Type B pancreatic cell (in vitro differentiated cells): ENCODE measurements at regions not wholly inside any gene's neighbourhood (a gene's known extent, or its start where the extent isn't known, plus 50 kb on each side); places are given as distances from the start of the nearest gene placed in this dataset.

Experiments
- DNase-seq: peaks from one replicate; pipeline ENCODE4 v3.0.0; 2021; ENCODE audit warnings: mixed read lengths; ENCODE audit not compliant: unreplicated experiment; ENCODE audit errors: extremely low spot score
- H3K27ac Mint-ChIP-seq: 2 replicates; pipeline ENCODE4 v1.8.0; 2021; ENCODE audit warnings: mild to moderate bottlenecking, mixed read lengths
- H3K27me3 Mint-ChIP-seq: 2 replicates; pipeline ENCODE4 v1.8.0; 2021; ENCODE audit warnings: mixed read lengths
- H3K36me3 Mint-ChIP-seq: 2 replicates; pipeline ENCODE4 v1.8.0; 2021; ENCODE audit warnings: mixed read lengths
- H3K4me1 Mint-ChIP-seq: one replicate; pipeline ENCODE4 v1.8.0; 2021; ENCODE audit warnings: mixed read lengths; ENCODE audit not compliant: unreplicated experiment
- H3K4me3 Mint-ChIP-seq: 2 replicates; pipeline ENCODE4 v1.8.0; 2021; ENCODE audit warnings: mild to moderate bottlenecking, mixed read lengths
- H3K9me3 Mint-ChIP-seq: 2 replicates; pipeline ENCODE4 v1.8.0; 2021; ENCODE audit warnings: mixed read lengths
- TF ChIP-seq, protein P1 (sequence below): fragments of 200-600 bp; sonication (generic); conservative IDR thresholded peaks from 2 replicates; pipeline ENCODE4 v1.5.0; 2021; ENCODE audit warnings: antibody characterized with exemption, mild to moderate bottlenecking

DNA sequence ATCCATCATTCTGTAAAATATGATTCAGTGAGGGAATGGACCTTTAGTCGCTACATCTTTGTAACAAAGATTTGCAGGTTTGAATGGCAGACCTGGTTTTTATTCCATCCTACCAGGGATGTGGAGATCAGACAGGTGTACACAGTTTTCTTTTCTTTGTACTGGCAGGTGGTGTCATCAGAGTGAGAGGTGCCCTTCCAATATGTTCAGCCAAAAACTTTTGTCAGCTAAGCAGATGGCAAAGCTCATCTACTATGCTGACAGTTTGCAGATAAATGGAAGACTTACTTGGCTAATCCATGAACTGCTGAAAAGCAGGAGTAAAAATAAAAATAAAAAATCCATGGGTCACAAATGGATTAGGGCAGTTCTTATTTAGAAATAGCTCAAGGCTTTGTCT, 185.5 kb upstream of the DOK6 start:
- no peaks in the 10 kb centered on the region for H3K9me3 Mint-ChIP-seq
- TF ChIP-seq, protein P1, sequence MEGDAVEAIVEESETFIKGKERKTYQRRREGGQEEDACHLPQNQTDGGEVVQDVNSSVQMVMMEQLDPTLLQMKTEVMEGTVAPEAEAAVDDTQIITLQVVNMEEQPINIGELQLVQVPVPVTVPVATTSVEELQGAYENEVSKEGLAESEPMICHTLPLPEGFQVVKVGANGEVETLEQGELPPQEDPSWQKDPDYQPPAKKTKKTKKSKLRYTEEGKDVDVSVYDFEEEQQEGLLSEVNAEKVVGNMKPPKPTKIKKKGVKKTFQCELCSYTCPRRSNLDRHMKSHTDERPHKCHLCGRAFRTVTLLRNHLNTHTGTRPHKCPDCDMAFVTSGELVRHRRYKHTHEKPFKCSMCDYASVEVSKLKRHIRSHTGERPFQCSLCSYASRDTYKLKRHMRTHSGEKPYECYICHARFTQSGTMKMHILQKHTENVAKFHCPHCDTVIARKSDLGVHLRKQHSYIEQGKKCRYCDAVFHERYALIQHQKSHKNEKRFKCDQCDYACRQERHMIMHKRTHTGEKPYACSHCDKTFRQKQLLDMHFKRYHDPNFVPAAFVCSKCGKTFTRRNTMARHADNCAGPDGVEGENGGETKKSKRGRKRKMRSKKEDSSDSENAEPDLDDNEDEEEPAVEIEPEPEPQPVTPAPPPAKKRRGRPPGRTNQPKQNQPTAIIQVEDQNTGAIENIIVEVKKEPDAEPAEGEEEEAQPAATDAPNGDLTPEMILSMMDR = no peak
- no peaks in the 10 kb centered on the region for H3K36me3 Mint-ChIP-seq
- H3K27ac Mint-ChIP-seq = no peak overlapping the region
- H3K4me3 Mint-ChIP-seq = no peak overlapping the region
- H3K4me1 Mint-ChIP-seq = peaks cover 21% of the 10 kb centered on the region
- DNase-seq = no peak
- H3K27me3 Mint-ChIP-seq = peaks cover 11% of the 10 kb centered on the region

DNA sequence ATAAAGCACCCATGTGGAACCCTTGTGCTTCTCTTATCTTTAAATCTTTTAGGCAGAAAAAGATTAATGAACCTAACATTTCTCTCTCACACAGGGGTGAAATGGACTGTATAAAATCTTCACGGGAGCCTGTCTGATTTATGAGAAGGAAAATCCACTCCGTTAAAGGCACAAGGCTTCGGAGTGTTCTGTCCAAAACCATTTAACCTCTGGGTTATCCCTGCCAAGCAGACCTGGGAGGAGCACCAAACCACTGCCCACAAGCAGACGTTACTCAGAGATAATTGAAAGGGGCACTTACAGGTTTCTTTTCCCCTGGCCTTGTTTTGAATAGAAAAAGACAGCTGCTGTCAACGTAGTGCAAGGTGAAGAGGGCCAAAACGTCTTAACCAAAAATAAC, 184.4 kb upstream of the DOK6 start:
- DNase-seq = no peak
- Mint-ChIP-seq H3K36me3 (no peaks in the 10 kb centered on the region), H3K4me1 (peaks cover 21% of the 10 kb centered on the region), H3K27ac (no peak overlapping the region), H3K9me3 (no peaks in the 10 kb centered on the region), H3K4me3 (no peak overlapping the region), H3K27me3 (peaks cover 14% of the 10 kb centered on the region)
- TF ChIP-seq, protein P1 = no peak

DNA sequence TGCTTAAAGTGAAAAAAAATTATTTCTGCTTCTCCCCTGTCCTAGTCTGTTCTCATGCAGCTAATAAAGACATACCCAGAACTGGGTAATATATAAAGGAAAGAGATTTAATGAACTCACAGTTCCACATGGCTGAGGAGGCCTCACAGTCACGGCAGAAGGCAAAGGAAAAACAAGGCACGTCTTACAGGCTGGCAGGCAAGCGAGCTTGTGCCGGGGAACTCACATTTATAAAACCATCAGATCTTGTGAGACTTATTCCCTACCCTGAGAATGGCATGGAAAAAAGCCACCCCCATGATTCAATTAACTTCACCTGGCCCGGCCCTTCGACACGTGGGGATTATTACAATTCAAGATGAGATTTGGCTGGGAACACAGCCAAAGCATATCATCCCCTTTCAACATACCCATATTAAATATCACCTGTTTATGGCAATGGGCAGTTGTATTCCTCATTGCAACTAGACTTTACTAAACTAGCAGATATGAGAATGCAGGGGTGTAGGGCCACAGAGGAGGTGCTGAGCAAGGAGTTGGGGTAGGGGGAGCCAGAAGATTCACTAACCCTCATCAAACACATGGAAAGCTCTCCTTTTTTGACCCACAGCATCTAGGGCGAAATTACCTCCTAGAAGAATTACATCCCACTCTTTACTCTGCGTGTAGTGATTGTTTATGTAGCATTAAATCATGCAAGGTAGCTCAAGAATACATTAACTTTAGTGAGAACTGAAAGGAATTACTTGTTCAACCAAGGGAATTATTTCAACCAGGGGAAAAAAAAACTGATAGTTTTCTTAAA, 183.3 kb upstream of the DOK6 start:
- Mint-ChIP-seq H3K27ac (no peak overlapping the region), H3K36me3 (no peaks in the 10 kb centered on the region), H3K4me1 (peaks cover 21% of the 10 kb centered on the region), H3K4me3 (no peak overlapping the region), H3K27me3 (peaks cover 14% of the 10 kb centered on the region), H3K9me3 (no peaks in the 10 kb centered on the region)
- DNase-seq = no peak
- TF ChIP-seq, protein P1 = no peak

DNA sequence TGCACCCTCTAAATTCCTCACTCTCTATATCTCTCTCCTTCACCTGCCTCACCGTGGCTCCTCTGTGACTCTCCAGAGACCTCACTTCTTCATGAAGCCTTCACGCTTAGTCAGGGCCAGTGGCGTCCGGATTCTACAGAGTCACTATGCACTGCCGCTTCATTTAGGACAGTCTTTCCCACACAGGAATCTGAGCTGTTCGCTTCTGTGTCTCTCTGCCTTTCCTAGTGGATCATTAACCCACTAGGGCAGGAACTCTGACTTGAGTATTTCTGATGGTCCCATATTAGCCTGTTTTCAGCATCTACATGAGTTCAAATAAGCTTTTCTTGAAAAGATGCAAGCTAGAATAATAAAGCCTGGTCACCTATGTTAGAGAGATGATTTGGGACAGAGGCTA, 180.2 kb upstream of the DOK6 start:
- peaks cover 14% of the 10 kb centered on the region for H3K27me3 Mint-ChIP-seq
- H3K4me1 Mint-ChIP-seq = peaks cover 21% of the 10 kb centered on the region
- no peaks in the 10 kb centered on the region for H3K9me3 Mint-ChIP-seq
- H3K36me3 Mint-ChIP-seq = no peaks in the 10 kb centered on the region
- H3K4me3 Mint-ChIP-seq = no peak overlapping the region
- no peak for DNase-seq
- TF ChIP-seq, protein P1 = no peak
- H3K27ac Mint-ChIP-seq = no peak overlapping the region

DNA sequence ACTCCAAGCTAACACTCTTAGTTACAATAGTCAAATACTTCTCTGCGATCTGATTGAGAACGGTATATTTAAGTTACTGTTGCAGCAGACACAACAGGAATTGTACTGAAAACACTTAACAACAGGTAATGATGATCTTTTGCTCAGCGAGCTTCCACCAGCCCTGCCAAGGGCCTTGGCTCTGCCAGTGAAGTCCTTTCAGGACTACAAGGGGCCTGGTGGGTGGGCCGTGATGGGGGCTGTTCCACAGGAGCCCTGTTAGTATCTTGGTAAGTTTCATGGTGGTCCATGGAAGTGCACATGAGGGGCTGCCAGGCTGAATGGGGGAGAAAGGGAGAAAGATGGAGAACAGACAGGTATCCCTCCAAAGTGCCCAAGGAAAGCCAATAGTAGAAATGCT, 178.6 kb upstream of the DOK6 start:
- Mint-ChIP-seq H3K27ac (no peak overlapping the region), H3K4me1 (peaks cover 8% of the 10 kb centered on the region), H3K4me3 (no peak overlapping the region), H3K27me3 (peaks cover 11% of the 10 kb centered on the region), H3K9me3 (no peaks in the 10 kb centered on the region), H3K36me3 (no peaks in the 10 kb centered on the region)
- no peak for DNase-seq
- TF ChIP-seq, protein P1 = no peak
